NCI-H128 (cell line): ENCODE measurements at regions not wholly inside any gene's neighbourhood (a gene's known extent, or its start where the extent isn't known, plus 50 kb on each side); places are given as distances from the start of the nearest gene placed in this dataset.
A peak's percentile ranks its signal among the peaks of the same experiment; 100 is the strongest.
"Not testable (repeated sequence)": the region's sequence is repeated elsewhere in the genome, so short reads cannot be mapped to it uniquely, and the experiment has no call there.

Experiments
- DNase-seq: peaks from one replicate; lab custom pipeline; 2025; ENCODE audit not compliant: unreplicated experiment; lab: John Stamatoyannopoulos, UW

DNA sequence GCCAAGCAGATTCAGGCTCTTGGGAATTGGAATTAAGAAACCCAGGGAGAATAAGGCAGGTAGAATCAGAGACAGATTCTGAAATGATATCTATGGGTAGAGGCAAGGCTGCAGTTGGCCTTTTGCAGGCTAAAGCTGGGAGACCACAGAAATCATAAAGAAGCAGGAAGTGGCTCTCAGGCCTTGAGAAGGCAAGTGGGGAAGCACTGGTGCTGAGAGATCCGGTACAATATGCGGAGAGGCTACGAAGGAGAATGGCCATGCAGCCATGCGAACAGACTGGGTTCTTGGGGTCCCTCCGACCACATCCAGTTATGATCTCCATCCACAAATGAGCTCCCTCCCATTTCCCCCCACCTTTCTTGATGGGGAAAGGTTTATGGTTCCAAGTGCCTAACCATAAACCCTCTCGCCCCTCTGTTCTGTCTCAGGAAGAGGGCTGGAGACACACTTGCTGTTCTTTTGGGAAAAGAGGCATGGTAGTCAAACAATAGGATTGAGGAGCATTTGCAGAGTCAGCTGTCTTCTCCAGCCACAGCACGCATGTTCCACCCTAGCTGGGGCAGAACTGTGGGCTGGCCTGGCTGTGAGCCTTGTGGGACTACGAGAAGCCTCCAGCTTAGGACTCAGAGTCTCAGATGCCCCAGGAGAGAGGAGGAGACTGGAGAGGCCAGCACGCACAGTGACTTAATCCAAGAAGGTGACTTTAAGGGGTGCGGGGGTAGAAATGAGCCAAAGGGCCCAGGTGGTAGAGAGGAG, 99.6 kb downstream of the RPLP1 start:
- DNase-seq, result no peak

DNA sequence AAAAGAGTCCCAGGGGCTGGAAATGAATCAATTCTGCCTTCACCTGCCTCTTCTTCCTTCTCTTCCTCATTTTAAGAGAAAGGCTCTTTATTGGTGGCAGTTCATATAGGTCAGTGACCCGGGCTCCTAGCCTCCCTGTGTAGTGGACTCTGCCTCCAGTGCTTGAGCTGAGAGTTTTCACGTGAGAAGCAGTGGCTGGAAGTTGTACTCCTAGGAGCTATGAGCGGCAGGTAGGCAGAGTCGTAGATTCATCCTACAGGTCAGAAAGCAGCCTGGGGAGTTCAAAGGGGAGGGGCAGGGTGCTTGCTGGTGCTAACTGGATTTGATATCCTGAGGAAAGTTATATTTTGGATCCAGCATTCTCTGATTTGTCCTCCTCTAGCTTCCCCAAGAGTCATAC, 101.1 kb downstream of the RPLP1 start:
- no peak for DNase-seq

DNA sequence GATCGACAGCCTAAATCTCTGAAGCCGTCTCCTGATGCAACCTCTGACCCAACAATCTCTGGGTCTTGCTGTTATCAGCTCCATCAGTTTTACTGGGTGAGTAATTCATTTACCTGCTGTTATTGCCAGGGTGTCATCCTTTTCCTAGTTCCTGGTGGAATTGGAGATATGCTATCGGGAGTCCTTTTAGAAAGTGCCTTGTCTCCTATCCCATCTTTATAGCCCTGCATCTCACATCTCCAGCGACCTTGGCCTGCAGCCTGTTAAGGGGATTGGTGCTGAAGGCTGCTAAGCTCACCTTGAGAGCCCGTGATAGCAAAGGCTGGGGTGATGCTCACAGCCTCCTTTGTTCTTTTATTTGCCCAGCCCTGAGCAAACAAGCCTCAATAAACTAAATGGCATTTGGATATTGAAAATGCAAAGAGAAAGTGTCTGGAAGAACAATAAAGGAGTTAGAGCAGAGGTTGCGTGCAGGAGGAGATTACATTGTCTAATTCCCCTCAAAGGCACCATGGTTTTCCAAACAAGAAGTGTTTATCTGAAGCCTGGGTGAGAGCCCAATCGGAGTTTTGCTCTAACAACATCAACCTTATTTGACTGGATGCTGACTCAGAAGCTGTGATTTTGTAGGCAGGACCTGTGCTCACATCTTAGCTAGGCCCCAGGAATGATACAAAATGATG, 101.8 kb downstream of the RPLP1 start:
- DNase-seq, result peak; percentile 57

DNA sequence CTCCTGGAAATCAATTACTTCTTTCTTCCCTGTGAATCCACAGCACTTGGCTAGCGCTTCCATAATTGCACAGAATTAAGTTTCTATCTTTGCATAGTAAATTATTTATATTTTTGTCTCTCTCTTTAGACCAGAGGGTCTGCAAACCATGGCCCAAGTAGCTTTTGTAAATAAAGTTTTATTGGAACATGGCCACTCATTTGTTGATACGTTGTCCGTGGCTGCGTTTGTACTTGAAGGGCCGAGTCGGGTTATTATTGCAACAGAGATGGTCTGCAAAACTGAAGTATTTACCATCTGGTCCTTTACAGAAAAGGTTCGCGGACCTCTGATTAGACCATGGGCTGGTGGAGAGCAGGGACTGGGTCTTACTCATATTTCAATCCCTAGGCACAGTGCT, 102.5 kb downstream of the RPLP1 start:
- DNase-seq, result no peak

DNA sequence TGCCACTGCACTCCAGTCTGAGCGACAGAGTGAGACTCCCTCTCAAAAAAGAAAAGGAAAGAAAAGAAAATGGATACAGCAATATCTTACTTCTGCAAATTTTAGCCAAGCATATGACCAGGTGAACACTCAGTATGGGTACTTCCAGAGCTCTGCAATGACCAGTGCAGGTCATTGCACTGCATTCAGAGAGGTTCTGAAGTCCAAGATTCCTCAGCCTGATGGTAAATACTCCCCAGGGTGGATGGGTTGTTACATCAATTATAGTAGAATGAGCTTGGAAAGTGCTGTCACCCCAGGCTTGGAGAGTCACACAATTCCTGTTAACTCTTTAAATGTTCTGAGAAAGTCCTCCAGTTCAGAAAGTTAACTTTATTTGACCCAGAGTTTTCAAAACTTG, 103.7 kb downstream of the RPLP1 start:
- DNase-seq, result no peak

DNA sequence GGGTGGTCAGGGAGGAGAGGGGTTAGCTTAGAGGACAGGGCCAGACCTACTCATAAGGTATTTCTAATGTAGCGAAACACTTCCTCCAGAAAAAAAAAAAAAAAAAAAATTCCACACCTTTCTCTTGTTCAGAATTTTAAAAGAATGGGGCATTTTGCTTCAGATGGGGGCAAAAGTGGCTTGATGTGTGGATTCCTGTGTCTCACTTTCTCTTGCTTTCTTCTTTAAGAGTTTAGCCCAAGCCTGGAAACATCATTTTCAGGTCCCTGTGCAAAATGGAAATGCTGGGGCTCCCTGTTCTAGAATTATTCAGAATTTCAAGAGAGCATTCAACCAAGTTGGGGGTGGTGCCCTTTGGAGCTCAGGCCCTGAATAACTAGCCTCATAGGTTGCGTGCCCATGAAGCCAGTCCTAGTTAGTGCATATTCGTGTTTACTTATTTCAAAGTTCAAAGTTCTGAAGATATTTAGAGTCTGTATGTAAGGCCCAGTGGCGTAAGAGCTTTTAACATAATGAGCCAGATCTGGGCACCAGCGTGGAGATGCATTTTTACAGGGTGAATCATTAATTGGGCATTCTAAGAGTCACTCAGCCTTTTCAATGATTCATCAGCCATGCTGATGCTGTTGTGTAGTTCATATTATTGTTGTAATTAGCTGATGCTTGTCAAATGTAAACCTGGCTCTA, 104.5 kb downstream of the RPLP1 start:
- peak; percentile 49 for DNase-seq

DNA sequence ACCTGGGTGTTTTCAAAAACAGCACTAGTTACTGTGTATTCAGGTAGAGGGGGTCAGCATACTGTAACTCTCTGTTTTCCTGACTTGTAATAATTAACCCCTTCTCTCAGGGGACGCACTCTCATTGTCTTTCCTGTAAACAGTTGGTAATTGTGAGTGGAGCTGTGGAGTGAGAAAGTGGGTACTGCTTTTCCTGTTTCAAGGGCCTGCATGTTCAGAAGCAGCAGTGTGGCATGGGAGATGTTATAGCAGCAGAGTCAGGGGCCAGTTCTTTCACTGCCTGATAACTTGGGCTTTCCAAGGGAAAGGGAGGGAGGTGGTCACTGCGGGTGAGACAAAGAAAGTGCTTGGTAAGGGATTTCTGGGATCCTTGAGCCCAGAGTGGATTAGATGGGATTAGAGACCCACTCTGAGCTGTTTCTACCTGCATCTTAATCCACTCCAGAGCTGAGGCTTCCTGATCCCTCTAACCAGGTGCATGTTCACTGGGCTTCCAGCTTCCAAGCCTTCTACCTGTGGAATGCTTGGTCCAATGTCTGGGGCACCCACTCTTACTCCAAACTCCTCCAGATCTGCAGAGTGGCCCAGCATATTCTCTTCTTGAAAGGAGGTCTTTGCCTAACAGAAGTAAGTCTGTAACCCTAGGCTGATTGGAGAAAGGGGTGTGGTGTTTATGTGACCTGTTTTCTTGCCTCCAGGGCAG, 105.2 kb downstream of the RPLP1 start:
- DNase-seq, result peak; percentile 49

DNA sequence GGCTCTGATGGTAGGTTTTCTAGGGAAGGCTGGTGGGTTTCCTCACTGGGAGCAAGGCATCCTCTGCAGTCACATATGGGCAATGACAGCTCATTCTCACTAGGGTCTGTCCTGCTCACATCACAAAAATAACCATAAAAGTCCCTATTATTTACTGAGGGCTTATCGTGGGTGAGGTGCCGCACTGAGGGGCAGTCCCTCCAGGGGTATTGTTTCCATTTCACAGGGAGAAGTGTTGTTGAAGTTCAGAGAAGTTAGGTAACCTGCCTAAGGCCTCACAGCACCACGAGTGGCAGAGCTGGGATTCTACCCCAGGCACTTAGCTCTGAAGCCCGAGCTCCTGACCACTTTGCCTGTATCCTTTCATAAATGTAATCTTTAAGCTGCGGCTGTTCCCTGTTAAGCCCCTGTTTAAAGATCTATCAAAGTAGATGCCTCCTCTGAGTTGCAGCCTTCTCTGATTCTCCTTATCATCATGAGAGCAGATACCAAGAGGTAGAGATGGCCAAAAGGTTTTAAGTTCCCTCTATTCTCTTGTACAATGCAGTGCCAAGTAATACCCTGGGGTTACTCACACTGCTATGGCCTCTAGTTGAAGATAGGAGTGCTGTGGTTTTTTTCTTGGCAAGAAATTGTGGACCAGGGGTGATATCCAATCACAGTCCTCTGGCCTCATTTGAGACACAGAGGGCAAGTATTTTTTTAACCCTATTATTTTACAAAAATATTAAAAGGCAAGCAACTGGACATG, 107.0 kb downstream of the RPLP1 start:
- DNase-seq, result no peak

DNA sequence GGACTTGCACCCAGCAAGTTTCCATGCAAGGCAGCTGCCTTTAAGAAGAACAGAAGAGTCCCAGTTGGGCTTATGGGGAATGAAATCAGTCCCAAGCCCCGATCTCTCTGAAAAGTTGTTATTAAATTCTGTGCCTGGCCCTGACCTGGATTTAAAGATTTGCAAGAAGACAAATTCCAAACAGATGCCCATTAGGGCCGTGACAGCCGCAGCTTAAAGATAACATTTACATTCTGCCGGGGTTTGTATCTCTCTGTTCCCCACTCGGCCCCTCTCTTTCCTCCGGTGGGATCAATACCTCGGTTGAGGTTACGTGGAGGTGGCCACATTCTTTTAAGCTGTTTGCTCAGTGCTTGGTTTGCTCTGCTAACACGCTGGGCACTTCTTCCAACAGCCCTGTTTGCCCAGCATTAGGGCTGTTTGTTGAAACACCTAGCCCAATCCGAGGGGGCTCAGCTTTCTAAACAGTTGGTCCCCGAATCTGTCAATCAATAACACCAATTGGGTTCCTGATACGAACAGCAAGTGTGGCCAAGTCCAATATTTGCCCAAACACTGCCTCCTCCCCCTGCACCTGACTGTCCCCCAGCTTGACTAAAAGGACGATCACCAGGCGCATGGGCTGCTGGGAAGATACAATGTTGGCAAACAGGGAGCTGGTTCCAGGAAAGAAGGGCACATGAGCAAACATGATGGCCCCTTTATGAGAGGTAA, 108.6 kb downstream of the RPLP1 start:
- DNase-seq, result no peak

DNA sequence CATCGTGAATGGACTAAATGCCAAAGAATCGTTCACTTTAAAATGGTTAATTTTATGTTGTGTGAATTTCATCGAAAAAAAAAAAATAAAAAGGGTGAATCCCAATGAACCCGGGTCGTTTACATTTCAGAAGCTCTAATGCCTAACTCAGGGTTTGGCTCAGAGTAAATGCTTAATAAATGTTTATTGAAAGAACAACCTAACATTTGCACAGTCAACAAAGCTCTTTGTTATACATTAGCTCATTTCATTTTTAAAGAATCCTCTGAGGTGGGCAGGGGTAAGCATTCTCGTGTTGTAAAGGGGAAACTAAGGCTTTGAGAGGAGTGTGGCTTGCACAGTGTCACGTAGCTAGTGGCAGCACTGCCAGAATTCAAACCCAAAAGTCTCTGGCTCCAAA, 109.5 kb downstream of the RPLP1 start:
- no peak for DNase-seq

DNA sequence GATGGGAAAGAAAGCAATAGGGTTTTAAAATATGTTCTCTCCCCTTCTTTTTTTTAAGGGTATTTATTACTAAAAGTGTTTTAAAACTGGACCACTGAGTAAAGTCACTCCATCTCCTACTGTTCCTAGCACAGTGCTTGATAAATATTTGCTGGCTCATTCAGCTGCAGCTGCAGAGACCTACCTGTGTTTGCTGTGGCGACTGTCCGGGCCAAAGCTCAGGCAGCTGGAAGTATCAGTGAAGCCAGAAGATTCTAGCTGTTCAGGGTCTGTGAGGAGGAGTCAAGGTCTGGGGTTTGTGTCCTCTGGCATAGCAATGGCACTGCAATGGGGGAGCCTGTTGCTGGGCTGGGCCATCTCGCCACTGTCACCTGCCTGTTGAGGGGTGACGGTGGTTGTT, 109.9 kb downstream of the RPLP1 start:
- DNase-seq, result no peak

DNA sequence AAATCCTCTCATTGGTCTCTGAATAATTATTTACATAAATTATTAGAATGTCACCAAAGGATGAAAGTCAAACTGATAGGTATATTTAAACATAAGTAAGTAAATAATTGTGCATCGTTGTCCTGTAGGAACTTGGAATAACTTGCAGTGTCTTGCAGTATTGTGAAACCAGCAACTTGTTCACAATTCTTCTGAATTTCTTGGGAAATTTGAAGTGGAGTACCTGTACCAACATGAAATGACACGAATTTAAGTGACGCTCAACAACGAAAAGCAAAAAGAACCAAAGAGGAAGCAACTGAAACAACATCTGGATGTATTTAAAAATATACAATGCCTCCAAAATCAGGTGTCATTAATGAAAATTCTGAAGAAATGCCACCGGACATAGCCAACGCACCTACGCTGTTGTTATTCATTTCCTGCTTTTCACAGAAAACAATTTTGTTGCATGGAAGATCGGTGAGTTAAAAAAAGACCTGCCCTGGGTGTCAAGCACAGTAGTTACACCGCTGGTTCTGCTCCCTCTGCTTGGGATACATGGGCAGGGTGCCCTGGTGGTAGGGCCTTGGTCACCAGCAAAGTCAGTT, 112.5 kb downstream of the RPLP1 start:
- DNase-seq, result no peak

DNA sequence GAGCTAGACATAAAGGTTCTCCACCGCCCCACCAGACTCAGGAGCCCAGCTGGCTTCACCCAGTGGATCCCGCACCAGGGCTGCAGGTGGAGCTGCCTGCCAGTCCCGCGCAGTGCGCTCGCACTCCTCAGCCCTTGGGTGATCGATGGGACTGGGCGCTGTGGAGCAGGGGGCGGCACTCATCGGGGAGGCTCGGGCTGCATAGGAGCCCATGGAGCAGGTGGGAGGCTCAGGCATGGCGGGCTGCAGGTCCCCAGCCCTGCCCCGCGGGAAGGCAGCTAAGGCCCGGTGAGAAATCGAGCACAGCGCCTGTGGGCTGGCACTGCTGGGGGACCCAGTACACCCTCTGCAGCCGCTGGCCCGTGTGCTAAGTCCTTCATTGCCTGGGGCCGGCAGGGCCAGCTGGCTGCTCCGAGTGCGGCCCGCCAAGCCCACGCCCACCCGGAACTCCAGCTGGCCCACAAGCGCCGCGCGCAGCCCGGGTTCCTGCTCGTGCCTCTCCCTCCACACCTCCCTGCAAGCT, 114.7 kb downstream of the RPLP1 start:
- DNase-seq, result not testable (repeated sequence)

DNA sequence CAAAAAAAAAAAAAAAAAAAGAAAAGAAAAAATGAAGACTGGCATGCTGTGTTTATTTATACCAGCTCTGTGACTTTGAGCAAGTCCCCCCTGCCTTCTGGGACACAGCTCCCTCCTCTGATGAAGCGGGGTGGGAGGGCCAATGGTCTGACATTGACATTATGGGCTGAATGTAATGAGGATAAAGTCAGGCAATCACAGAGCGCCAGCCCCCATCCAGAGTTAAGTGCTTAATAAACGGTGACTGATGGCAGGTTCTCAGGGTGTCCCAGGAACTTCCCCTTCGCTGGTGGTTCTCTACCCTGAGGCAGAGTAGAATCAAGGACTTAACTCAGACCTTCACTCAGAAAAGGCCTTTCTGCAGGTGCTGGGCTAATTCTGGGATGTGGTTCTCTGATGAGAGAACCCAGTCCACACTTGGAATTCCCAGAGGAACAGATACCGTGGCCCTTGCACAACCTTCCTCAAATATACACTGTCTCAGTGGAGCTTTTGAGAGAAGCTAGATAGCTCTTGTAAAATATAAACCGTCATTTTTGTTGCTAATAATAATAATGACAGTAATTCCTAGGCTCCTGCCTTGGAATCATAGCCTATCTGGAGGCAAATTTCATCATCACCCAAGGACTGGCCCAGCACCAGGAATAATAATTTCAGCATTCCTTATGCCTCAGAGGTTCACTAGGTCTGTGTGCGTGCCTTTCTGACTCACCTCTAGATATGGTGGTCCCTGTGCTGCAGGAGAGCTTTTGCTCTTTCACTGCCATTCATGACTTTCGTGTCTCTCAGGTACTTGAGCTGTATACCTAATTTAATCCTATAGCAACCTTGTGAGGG, 115.8 kb downstream of the RPLP1 start:
- no peak for DNase-seq

DNA sequence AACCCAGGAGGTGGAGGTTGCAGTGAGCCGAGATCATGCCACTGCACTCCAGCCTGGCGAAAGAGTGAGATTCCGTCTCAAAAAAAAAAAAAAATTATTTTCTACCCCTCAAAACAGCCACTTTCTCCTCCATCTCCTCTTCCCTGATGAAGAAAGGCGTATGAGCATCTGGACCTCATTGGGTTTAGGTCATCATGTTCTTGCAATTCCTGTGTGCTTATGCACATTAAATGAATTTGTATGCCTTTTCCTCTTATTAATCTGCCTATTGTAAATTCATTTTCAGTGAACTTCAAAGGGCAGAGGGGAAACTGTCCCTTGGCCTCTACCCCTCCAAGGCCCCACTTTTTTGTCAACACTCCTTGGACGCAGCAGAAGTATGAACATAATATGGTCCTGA, 117.8 kb downstream of the RPLP1 start:
- no peak for DNase-seq

DNA sequence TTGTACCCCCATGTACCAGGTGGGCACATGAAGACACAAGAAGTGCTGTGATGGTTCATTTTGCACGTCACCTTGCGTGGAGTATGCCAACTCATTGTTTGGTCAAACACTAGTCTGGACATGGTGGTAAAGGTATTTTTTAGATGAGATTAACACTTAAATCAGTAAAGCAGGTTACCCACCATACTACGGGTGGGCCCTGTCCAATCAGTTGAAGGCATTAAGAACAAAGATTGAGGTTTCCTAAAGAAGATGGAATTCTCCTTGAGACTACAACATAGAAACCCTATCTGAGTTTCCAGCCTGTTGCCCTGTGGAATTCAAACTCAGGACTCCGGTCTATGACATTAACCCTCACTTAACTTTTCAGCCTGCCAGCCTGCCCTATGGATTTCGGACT, 118.4 kb downstream of the RPLP1 start:
- DNase-seq, result no peak

DNA sequence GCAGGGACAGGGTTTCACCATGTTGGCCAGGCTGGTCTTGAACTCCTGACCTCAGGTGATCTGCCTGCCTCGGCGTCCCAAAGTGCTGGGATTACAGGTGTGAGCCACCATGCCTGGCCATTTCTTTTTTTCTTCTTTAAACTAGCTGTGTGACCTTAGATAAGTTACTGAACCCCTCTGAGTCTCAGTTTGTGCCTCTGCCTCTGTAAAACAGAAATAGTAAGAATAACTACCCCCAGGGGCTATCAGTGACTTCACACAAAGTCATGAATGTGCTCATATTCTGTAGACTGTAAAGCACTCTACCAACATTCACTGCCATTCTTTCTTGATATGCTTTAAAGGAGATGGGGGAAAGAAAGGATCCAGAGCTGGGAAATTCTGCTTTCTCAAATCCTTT, 120.7 kb downstream of the RPLP1 start:
- not testable (repeated sequence) for DNase-seq

DNA sequence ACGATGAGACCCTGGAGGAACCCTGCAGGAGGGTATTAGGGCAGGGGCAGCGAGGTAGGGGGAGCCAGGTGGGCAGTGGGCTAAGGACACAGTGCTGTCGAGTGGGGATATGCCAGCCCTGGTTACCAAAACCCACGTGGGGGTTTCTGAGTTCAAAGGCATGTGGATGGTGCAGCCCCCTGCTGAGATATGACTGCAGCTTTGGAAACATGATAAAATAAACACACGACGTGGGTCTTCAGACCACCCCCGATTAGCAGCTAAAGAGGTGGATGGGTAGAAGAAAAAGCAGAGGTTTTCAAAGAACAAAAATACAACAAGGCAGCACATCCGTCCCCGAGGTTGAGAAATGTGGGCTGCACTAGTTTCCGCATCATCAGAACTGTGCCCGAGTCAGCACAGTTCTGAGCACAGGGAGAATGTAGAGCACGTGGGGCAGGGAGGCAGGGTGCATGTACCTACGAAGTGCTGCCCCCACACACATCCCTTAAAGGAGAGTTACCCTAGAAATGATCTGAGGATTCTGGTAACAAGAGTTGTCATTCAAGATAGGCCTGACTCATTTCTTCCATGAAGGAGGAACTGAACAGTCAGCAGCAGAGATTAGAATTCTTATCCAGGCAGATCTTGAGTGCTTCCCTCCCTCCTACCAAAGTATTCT, 121.3 kb downstream of the RPLP1 start:
- no peak for DNase-seq
